GM12865 (cell line): ENCODE measurements at regions not wholly inside any gene's neighbourhood (a gene's known extent, or its start where the extent isn't known, plus 50 kb on each side); places are given as distances from the start of the nearest gene placed in this dataset.
A peak's percentile ranks its signal among the peaks of the same experiment; 100 is the strongest.

Experiments used
- DNase-seq: peaks from one replicate; pipeline ENCODE4 v3.0.0; 2010; ENCODE audit warnings: low read depth
- H3K4me3 ChIP-seq: 2 replicates; pipeline ENCODE4 v1.5.1; 2011; ENCODE audit warnings: mild to moderate bottlenecking, low read depth, low read length, control low read depth
- TF ChIP-seq, protein P1 (sequence below): IDR thresholded peaks from 2 replicates; pipeline ENCODE4 v1.5.1; 2011; ENCODE audit warnings: low read length, control low read depth, low read depth, inconsistent platforms; ENCODE audit not compliant: insufficient read depth; ENCODE audit errors: missing control alignments

DNA sequence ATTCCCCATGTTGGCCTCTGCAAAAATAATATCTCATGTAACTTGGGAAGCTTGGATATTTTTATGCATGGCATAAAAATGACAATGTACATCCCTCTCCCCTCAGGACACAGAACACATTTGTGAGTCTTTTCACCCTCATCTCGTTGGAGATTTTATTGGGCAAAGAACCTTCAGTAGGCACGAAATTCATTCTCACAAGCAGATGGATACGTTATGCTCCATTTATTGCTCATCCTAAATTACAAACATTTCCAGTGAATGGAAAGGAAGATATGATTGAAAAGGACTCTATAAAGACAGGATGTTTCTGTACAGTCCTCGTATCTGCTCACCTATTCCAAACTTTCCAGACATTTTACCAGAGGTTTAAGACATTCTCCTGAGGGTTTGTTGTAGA is 1175.8 kb downstream of the UQCRFS1 start:
- TF ChIP-seq, protein P1, sequence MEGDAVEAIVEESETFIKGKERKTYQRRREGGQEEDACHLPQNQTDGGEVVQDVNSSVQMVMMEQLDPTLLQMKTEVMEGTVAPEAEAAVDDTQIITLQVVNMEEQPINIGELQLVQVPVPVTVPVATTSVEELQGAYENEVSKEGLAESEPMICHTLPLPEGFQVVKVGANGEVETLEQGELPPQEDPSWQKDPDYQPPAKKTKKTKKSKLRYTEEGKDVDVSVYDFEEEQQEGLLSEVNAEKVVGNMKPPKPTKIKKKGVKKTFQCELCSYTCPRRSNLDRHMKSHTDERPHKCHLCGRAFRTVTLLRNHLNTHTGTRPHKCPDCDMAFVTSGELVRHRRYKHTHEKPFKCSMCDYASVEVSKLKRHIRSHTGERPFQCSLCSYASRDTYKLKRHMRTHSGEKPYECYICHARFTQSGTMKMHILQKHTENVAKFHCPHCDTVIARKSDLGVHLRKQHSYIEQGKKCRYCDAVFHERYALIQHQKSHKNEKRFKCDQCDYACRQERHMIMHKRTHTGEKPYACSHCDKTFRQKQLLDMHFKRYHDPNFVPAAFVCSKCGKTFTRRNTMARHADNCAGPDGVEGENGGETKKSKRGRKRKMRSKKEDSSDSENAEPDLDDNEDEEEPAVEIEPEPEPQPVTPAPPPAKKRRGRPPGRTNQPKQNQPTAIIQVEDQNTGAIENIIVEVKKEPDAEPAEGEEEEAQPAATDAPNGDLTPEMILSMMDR: no peak
- DNase-seq: no peak
- H3K4me3 ChIP-seq: no peak overlapping the region

DNA sequence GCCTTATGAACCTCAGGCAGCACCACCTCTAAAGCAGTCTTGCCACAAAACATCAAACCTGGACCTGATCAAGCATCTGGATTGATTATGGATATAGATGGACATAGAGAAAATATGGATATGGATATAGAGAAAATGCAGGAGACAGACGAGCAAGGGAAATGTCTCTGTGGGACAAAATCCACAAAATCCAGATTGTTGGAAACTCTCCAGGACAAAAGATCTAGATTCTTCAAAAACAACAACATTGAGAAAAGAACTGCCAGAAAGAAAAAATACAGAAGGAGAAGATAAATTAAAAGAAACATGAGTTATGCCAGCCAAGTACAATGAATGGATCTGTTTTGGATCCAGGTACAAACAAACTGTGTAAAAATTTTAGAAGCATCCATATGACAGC is 1176.5 kb downstream of the UQCRFS1 start:
- no peak for DNase-seq
- TF ChIP-seq, protein P1: no peak
- no peak overlapping the region for H3K4me3 ChIP-seq

GRCh38 chr19:28034936-28035335 is 1178.0 kb downstream of the UQCRFS1 start:
- DNase-seq: no peak
- H3K4me3 ChIP-seq: no peak overlapping the region
- TF ChIP-seq, protein P1: no peak

- TF ChIP-seq, protein P1: no peak
- DNase-seq: no peak
- no peak overlapping the region for H3K4me3 ChIP-seq
These were observed 1184.0 kb downstream of the UQCRFS1 start for GRCh38 chr19:28028881-28029444.

DNA sequence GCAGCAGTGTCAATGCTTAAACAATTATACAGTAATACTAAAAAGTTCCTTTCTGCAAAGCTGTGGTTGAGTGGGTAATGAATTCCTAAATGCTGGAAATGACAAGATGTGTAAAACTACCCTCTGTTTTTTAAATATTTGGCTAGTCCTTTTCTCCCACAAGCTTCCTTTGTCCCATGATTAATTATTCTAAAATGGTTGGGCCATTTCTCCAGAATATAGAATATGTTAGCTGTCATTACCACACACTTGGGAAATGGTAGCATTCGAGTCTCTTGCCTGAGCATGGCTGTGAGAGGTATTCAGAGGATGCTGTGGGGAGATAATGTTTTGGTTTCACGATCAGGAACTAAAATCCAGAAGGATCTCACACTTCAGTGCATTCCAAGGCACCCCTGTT is 1185.8 kb downstream of the UQCRFS1 start:
- no peak for DNase-seq
- TF ChIP-seq, protein P1: no peak
- no peak overlapping the region for H3K4me3 ChIP-seq

GRCh38 chr19:28026636-28027035 is 1186.3 kb downstream of the UQCRFS1 start:
- peak; percentile 16 for DNase-seq
- H3K4me3 ChIP-seq: no peak overlapping the region
- TF ChIP-seq, protein P1: no peak

DNA sequence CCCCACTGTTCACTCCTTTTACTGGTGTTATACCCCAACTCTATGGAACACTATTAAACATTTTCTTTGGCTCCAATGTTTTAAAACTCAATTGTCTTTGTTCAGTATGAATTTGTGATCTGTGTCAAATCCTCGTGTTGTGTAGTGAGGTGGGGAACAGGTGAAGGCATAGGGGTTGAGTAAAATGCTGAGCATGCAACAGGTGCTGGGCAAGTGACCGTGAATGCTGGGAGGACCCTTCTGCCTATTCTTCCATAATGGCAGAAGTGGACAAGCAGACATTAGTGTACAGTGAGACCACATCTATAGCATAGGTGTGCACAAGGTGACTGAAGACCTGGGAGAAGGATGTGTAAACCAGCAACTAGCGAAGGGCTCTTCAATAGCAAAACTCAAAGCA is 1188.0 kb downstream of the UQCRFS1 start:
- TF ChIP-seq, protein P1: no peak
- no peak for DNase-seq
- no peak overlapping the region for H3K4me3 ChIP-seq
